ENCODE measurements at regions not wholly inside any gene's neighbourhood (a gene's known extent, or its start where the extent isn't known, plus 50 kb on each side); places are given as distances from the start of the nearest gene placed in this dataset.

GRCh38 chr5:167900340-167900935 is 391.0 kb upstream of the WWC1 start:
- DNase-seq (ENCODE audit: low read depth, low spot score), result no peak

GRCh38 chr5:167902298-167902697 is 389.1 kb upstream of the WWC1 start:
- DNase-seq (ENCODE audit: low read depth, low spot score), result no peak

- DNase-seq (ENCODE audit: low read depth, low spot score), result no peak
Measured at GRCh38 chr5:167903243-167903642, 388.2 kb upstream of the WWC1 start.

- DNase-seq (ENCODE audit: low read depth, low spot score), result no peak
Measured at GRCh38 chr5:167903659-167904058, 387.8 kb upstream of the WWC1 start.

- no peak for DNase-seq (ENCODE audit: low read depth, low spot score)
Measured at GRCh38 chr5:167905919-167906853, 385.3 kb upstream of the WWC1 start.

GRCh38 chr5:167908606-167909005 is 382.8 kb upstream of the WWC1 start:
- no peak for DNase-seq (ENCODE audit: low read depth, low spot score)

GRCh38 chr5:167912941-167913665 is 378.3 kb upstream of the WWC1 start:
- DNase-seq (ENCODE audit: low read depth, low spot score), result peak; percentile 47

GRCh38 chr5:167915237-167915636 is 376.2 kb upstream of the WWC1 start:
- no peak for DNase-seq (ENCODE audit: low read depth, low spot score)

GRCh38 chr5:167916261-167916691 is 375.2 kb upstream of the WWC1 start:
- peak; percentile 75 for DNase-seq (ENCODE audit: low read depth, low spot score)

- DNase-seq (ENCODE audit: low read depth, low spot score), result peak; percentile 83
Measured at GRCh38 chr5:167916706-167917105, 374.7 kb upstream of the WWC1 start.

- peak; percentile 44 for DNase-seq (ENCODE audit: low read depth, low spot score)
Measured at GRCh38 chr5:167918184-167918812, 373.1 kb upstream of the WWC1 start.

GRCh38 chr5:167918813-167919483 is 372.5 kb upstream of the WWC1 start:
- peak; percentile 68 for DNase-seq (ENCODE audit: low read depth, low spot score)

GRCh38 chr5:167920589-167920988 is 370.9 kb upstream of the WWC1 start:
- no peak for DNase-seq (ENCODE audit: low read depth, low spot score)

GRCh38 chr5:167921796-167922195 is 369.6 kb upstream of the WWC1 start:
- DNase-seq (ENCODE audit: low read depth, low spot score), result no peak

GRCh38 chr5:167923396-167923795 is 368.0 kb upstream of the WWC1 start:
- DNase-seq (ENCODE audit: low read depth, low spot score), result no peak

- DNase-seq (ENCODE audit: low read depth, low spot score), result no peak
Measured at GRCh38 chr5:167929841-167930240, 361.6 kb upstream of the WWC1 start.

GRCh38 chr5:167934551-167934971 is 356.9 kb upstream of the WWC1 start:
- peak; percentile 47 for DNase-seq (ENCODE audit: low read depth, low spot score)

GRCh38 chr5:167936022-167936421 is 355.4 kb upstream of the WWC1 start:
- DNase-seq (ENCODE audit: low read depth, low spot score), result no peak

GRCh38 chr5:167936944-167937634 is 354.4 kb upstream of the WWC1 start:
- DNase-seq (ENCODE audit: low read depth, low spot score), result no peak

- DNase-seq (ENCODE audit: low read depth, low spot score), result no peak
Measured at GRCh38 chr5:167937635-167937998, 353.8 kb upstream of the WWC1 start.

- DNase-seq (ENCODE audit: low read depth, low spot score), result peak; percentile 34
Measured at GRCh38 chr5:167939686-167940085, 351.8 kb upstream of the WWC1 start.
